Heart right ventricle (tissue), 16 donors: ENCODE measurements at regions not wholly inside any gene's neighbourhood (a gene's known extent, or its start where the extent isn't known, plus 50 kb on each side); places are given as distances from the start of the nearest gene placed in this dataset.
"Not testable (repeated sequence)": the region's sequence is repeated elsewhere in the genome, so short reads cannot be mapped to it uniquely, and the experiment has no call there.

ENCODE experiments used
- ATAC-seq, 8 donors: fragments of 200-7000 bp; cut with Tn5 transposase; one replicate each; pipeline ENCODE4 v1.9.1; 2020; ENCODE audit warnings: mild to moderate bottlenecking in 8 of 8, moderate library complexity in 8 of 8, moderate number of reproducible peaks in 1 of 8
- DNase-seq, 2 donors: peaks; one replicate each; pipeline ENCODE4 v3.0.0-alpha.2; 2020
- H3K27ac ChIP-seq, 10 donors: fragments of 200-600 bp; sonication (generic) in 2 of 10; one replicate each; pipeline versions ENCODE4 v1.5.0 to v1.8.0; 2020 to 2022; ENCODE audit warnings: mild to moderate bottlenecking in 3 of 10
- H3K27me3 ChIP-seq, 7 donors: fragments of 200-600 bp; one replicate each; pipeline ENCODE4 v1.8.0; 2021 to 2022; ENCODE audit warnings: mild to moderate bottlenecking in 2 of 7
- H3K36me3 ChIP-seq, 9 donors: fragments of 200-600 bp; sonication (generic) in 1 of 9; one replicate each; pipeline versions ENCODE4 v1.5.0 to v1.8.0; 2020 to 2022; ENCODE audit warnings: mild to moderate bottlenecking in 2 of 9
- H3K4me1 ChIP-seq, 9 donors: fragments of 200-600 bp; sonication (generic) in 1 of 9; one replicate each; pipeline versions ENCODE4 v1.5.0 to v1.8.0; 2020 to 2022; ENCODE audit warnings: mild to moderate bottlenecking in 4 of 9
- H3K4me3 ChIP-seq, 10 donors: fragments of 200-600 bp; sonication (generic) in 2 of 10; one replicate each; pipeline versions ENCODE4 v1.5.0 to v1.8.0; 2020 to 2022; ENCODE audit warnings: mild to moderate bottlenecking in 7 of 10, moderate library complexity in 2 of 10
- H3K9me3 ChIP-seq, 11 donors: fragments of 200-600 bp in 10 of 11; sonication (generic) in 2 of 11; one replicate each; pipeline versions ENCODE4 v1.5.0 to v1.8.0; 2013 to 2022; ENCODE audit warnings: mild to moderate bottlenecking in 2 of 11, control low read depth in 1 of 11, moderate library complexity in 1 of 11
- CTCF ChIP-seq, 9 donors: fragments of 200-600 bp; sonication (generic) in 2 of 9; IDR thresholded peaks; one replicate each; pipeline versions ENCODE4 v1.5.0 to v1.8.0; 2021 to 2022; ENCODE audit warnings: antibody characterized with exemption in 9 of 9, mild to moderate bottlenecking in 5 of 9, moderate library complexity in 1 of 9
- WGBS, 2 donors: extraction: QIAGEN DNeasy Blood & Tissue Kit; methylation state at CpG; one replicate each; pipeline ENCODE4 v1.1.7; 2013; ENCODE audit warnings: inconsistent platforms in 1 of 2; 5-methylcytosine and 5-hydroxymethylcytosine counted together
- intact Hi-C, 10 donors: fragments of 100-400 bp; cut with DNase I; formaldehyde crosslinking; loops; one replicate each; pipeline versions ENCODE4 v1.11.1 to v1.14.2; 2022
- donor health status: Arrhythmogenic right ventricular cardiomyopathy.
- donor health status: ischemic (EF 13 %, LVEDD 7.1; RV severe dilation, severe dysfunction).
- donor health status: healthy with polysubstance abuse.
- donor health status: DM: no; HTN: yes; CAD: no.
- donor health status: DM: no; HTN: no; CAD: no.
- donor health status: ischemic (EF 25% LVEDD 6.9; RV normal size, moderate dysfunction).
- donor health status: ischemic (EF 25% LVEDD 5.7; RV mildly dilated, moderate dysfunction).
- donor health status: healthy.
- donor health status: DM: yes; HTN: yes; CAD: no.
- donor health status: Ischemic cardiomyopathy.
- donor health status: ischemic (EF 35%, LVEDD 5.7; RV mildly dilated, moderate dysfunction).
- donor health status: nonischemic (EF 11% LVEDD 7.7; RV severe dilation, severe dysfunction).
- donor health status: DM: yes; HTN: yes; CAD: no.
- donor health status: PGD.
- donor health status: ischemic (EF 29% LVEDD 5.4; RV normal size, mild dysfunction).
- donor health status: nonischemic (EF 23%, LVEDD 6.1; RV moderate dilation, normal function).

- ATAC-seq (no peak), DNase-seq (no peak)
- no peaks in the 10 kb centered on the region for H3K36me3 ChIP-seq
- no peak overlapping the region for H3K4me3 ChIP-seq
- TF ChIP-seq CTCF (IDR thresholded peaks at IDR 0.05), result no peak
- intact Hi-C loops, result no loop called here
- no peaks in the 10 kb centered on the region for H3K4me1 ChIP-seq
- 71 to 83% methylated on average over 4 of the region's 4 CpGs for WGBS, 2 donors
- H3K27me3 ChIP-seq, result no peaks in the 10 kb centered on the region
- peaks cover 0 to 11% (median 0%) of the 10 kb centered on the region in 11 donors for H3K9me3 ChIP-seq
- H3K27ac ChIP-seq, result no peak overlapping the region
Measured at GRCh38 chr3:103227651-103228050, 792.8 kb downstream of the ZPLD1 start.

- DNase-seq (no peak), ATAC-seq (no peak)
- Histone ChIP-seq H3K4me3 (no peak overlapping the region), H3K9me3 (peaks cover 0 to 15% (median 0%) of the 10 kb centered on the region in 11 donors), H3K27me3 (no peaks in the 10 kb centered on the region), H3K36me3 (no peaks in the 10 kb centered on the region), H3K27ac (no peak overlapping the region), H3K4me1 (no peaks in the 10 kb centered on the region)
- no peak for TF ChIP-seq CTCF (IDR thresholded peaks at IDR 0.05)
- intact Hi-C loops, result no loop called here
Measured at GRCh38 chr3:103247459-103247858, 812.6 kb downstream of the ZPLD1 start.

- 83 to 91% methylated on average over 15 to 21 of the region's 24 CpGs for WGBS, 2 donors
- H3K27ac ChIP-seq, ATAC-seq, H3K4me3 ChIP-seq, H3K4me1 ChIP-seq, H3K27me3 ChIP-seq, intact Hi-C loops, H3K36me3 ChIP-seq, DNase-seq: not testable (repeated sequence)
- peaks cover 0 to 12% (median 0%) of the 10 kb centered on the region in 11 donors for H3K9me3 ChIP-seq
Measured at GRCh38 chr3:103254827-103255226, 820.0 kb downstream of the ZPLD1 start.

- H3K27me3 ChIP-seq, result no peaks in the 10 kb centered on the region
Measured at GRCh38 chr3:103269287-103269686, 834.5 kb downstream of the ZPLD1 start.

GRCh38 chr3:103271575-103271974 is 836.8 kb downstream of the ZPLD1 start:
- no peaks in the 10 kb centered on the region for H3K4me1 ChIP-seq
- H3K27me3 ChIP-seq, result no peaks in the 10 kb centered on the region
- DNase-seq, result no peak
- H3K36me3 ChIP-seq, result no peaks in the 10 kb centered on the region
- intact Hi-C loops, result no loop called here
- ATAC-seq, result no peak
- TF ChIP-seq CTCF (IDR thresholded peaks at IDR 0.05), result no peak
- H3K9me3 ChIP-seq, result peaks cover 0 to 32% (median 4%) of the 10 kb centered on the region in 11 donors
- no peak overlapping the region for H3K4me3 ChIP-seq
- H3K27ac ChIP-seq, result no peak overlapping the region
- WGBS, 2 donors, result 57 to 69% methylated on average over 2 of the region's 2 CpGs

More at GRCh38 chr3:103269287-103269686, 834.5 kb downstream of the ZPLD1 start:
- H3K27ac ChIP-seq, result no peak overlapping the region
- peaks cover 0 to 40% (median 4%) of the 10 kb centered on the region in 11 donors for H3K9me3 ChIP-seq
- intact Hi-C loops, result no loop called here
- TF ChIP-seq CTCF (IDR thresholded peaks at IDR 0.05), result no peak
- H3K4me1 ChIP-seq, result no peaks in the 10 kb centered on the region
- no peaks in the 10 kb centered on the region for H3K36me3 ChIP-seq
- DNase-seq (no peak), ATAC-seq (no peak)
- H3K4me3 ChIP-seq, result no peak overlapping the region
